ENCODE measurements at regions not wholly inside any gene's neighbourhood (a gene's known extent, or its start where the extent isn't known, plus 50 kb on each side); places are given as distances from the start of the nearest gene placed in this dataset.

DNA sequence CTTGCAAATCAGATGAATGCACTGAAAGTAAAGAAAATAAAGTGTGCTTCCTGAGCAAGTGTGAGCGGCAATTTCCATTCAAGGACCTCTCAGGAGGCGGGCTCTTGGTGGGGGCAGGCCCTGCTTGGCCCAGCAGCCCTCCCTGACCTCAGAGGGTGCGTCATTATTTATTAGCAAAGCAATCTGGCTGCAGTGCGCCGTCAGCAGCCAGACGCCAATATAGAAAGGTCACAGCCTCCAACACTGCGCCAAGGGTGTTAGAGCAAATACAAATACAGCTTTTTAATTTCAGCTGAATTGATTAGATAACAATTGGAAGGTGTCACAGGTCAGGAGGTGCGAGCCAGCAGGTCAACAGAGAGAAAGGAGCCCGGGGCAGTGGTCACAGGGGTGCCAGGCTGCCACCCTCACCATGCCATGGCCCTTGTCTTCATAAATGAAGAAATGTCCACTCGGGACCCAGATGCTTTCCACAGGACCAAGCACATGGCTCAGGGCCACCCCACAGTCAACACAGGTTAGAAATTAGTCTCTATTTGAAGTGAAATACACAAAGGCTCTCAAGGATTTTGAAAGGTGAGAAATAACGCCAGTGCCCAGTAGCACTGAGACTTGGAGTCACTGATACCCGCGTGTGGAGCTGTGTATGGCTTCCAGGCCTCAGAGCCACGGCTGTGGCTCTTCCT is 309.8 kb downstream of the IRX2 start:
- H3K9me3 ChIP-seq (ENCODE audit: control insufficient read depth, low read length), result no peaks in the 10 kb centered on the region

DNA sequence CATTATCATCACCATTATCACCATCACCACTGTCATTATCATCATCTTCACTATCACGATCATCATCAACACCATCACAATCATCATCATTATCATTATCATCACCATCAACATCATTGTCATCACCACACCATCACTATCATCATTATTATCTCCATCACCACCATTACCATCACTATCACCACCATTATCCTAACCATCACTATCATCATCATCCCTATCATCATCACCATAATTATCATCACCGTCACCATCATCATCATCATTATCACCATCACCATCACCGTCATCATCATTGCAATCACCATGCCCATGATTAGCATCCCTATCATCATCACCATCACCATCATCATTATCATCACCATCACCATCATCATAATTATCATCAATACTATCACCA is 311.9 kb downstream of the IRX2 start:
- H3K27me3 ChIP-seq (replicated peaks; ENCODE audit: control insufficient read depth, insufficient read depth, low read length), result peaks cover 3% of the 10 kb centered on the region
- H3K4me1 ChIP-seq (ENCODE audit: control insufficient read depth, insufficient read depth, low read length), result no peaks in the 10 kb centered on the region
- H3K9me3 ChIP-seq (ENCODE audit: control insufficient read depth, low read length), result no peaks in the 10 kb centered on the region
- DNase-seq (ENCODE audit: low read depth), result no peak
- no peak overlapping the region for H3K4me3 ChIP-seq (ENCODE audit: low read length)
- H3K36me3 ChIP-seq (ENCODE audit: control insufficient read depth, insufficient read depth, low read length, severe bottlenecking), result no peaks in the 10 kb centered on the region
- no peak overlapping the region for H3K9ac ChIP-seq (ENCODE audit: low read length)

More for the DNA sequence above, 309.8 kb downstream of the IRX2 start:
- Histone ChIP-seq H3K4me1 (ENCODE audit: control insufficient read depth, insufficient read depth, low read length) (no peaks in the 10 kb centered on the region), H3K9ac (ENCODE audit: low read length) (no peak overlapping the region), H3K27me3 (replicated peaks; ENCODE audit: control insufficient read depth, insufficient read depth, low read length) (peaks cover 3% of the 10 kb centered on the region), H3K36me3 (ENCODE audit: control insufficient read depth, insufficient read depth, low read length, severe bottlenecking) (no peaks in the 10 kb centered on the region), H3K4me3 (ENCODE audit: low read length) (no peak overlapping the region)
- no peak for DNase-seq (ENCODE audit: low read depth)

DNA sequence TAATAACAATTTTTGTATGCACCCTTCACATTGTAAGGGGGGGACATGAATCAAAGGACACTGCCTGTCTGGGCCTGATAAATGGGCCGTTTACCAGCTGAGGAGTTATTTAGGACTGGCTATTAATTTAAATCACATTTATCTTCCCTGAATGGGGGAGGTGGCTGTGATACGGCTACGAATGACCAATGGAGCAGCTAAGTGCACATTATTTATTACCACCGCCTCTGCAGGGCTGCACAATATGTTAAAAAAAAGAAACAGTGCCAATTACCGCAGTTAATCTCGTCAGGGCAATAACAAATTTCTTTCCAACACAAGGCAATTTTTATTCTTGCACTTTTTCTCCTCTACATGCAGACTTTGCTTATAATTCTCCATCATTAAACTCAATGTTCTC is 318.4 kb downstream of the IRX2 start:
- Histone ChIP-seq H3K4me1 (ENCODE audit: control insufficient read depth, insufficient read depth, low read length) (no peaks in the 10 kb centered on the region), H3K9ac (ENCODE audit: low read length) (no peak overlapping the region), H3K9me3 (ENCODE audit: control insufficient read depth, low read length) (peaks cover 3% of the 10 kb centered on the region), H3K4me3 (ENCODE audit: low read length) (no peak overlapping the region), H3K36me3 (ENCODE audit: control insufficient read depth, insufficient read depth, low read length, severe bottlenecking) (no peaks in the 10 kb centered on the region), H3K27me3 (replicated peaks; ENCODE audit: control insufficient read depth, insufficient read depth, low read length) (no peaks in the 10 kb centered on the region)
- no peak for DNase-seq (ENCODE audit: low read depth)

DNA sequence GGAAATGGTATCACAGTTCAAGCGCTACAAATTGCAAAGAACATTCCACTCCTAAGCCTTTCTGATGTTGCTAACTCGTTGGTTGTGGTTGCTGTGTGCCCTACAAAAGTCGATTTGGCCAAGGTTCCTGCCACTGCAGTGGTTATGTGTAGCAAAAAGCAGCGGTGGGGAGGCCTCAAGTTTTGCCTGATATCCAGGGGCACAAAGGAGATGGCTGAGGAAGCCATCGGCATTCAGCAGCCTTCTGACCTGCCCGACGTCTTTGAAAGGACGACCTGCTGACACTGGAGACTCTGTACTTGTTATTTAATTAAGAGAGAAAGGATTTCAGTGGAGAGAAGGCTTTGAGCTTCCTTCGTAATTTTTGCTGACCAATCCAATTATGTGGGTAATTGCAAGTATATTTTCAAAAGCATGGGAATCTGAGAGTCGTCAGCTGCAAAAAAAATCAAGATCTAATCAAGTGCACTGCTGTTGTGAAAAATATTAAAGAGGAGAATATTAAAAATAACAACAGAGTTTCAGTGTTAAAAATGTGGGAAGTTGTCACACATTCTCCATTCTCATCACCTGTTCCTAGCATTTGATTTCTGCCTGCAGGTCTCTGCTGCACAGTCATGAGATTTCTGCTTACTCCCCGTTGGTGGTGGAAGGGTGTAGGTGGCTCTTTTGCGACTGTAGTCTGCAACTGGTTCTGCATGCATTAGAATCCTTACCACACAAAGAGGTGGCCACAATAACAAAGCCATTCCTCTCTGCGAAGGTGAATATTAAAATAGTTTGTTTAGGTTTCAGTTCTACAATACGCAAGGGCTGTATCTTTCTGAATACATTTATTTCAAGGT is 319.2 kb downstream of the IRX2 start:
- Histone ChIP-seq H3K4me3 (ENCODE audit: low read length) (no peak overlapping the region), H3K4me1 (ENCODE audit: control insufficient read depth, insufficient read depth, low read length) (no peaks in the 10 kb centered on the region), H3K9me3 (ENCODE audit: control insufficient read depth, low read length) (peaks cover 3% of the 10 kb centered on the region), H3K36me3 (ENCODE audit: control insufficient read depth, insufficient read depth, low read length, severe bottlenecking) (no peaks in the 10 kb centered on the region), H3K9ac (ENCODE audit: low read length) (no peak overlapping the region), H3K27me3 (replicated peaks; ENCODE audit: control insufficient read depth, insufficient read depth, low read length) (no peaks in the 10 kb centered on the region)
- DNase-seq (ENCODE audit: low read depth), result no peak

DNA sequence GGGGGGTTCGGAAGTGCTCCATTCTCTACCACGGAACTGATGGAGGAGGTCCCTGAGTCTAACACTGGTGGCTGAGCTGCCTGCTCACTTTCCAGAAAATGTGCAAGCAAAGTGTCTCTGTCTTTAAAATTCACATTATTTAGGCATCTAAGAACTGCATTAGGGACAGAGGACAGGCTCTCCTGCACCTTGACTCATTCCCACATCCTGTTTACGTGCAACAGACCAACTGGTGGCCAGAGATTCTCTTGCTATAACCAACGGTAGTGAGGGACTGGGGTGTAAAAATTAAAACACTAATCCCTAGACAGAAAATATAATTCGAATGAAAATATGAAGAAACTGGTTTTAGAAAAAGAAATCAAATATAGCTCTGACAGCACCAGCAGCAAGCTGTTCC is 320.9 kb downstream of the IRX2 start:
- no peak for DNase-seq (ENCODE audit: low read depth)
- no peak overlapping the region for H3K9ac ChIP-seq (ENCODE audit: low read length)
- peaks cover 3% of the 10 kb centered on the region for H3K9me3 ChIP-seq (ENCODE audit: control insufficient read depth, low read length)
- H3K36me3 ChIP-seq (ENCODE audit: control insufficient read depth, insufficient read depth, low read length, severe bottlenecking), result no peaks in the 10 kb centered on the region
- no peak overlapping the region for H3K4me3 ChIP-seq (ENCODE audit: low read length)
- no peaks in the 10 kb centered on the region for H3K27me3 ChIP-seq (replicated peaks; ENCODE audit: control insufficient read depth, insufficient read depth, low read length)
- no peaks in the 10 kb centered on the region for H3K4me1 ChIP-seq (ENCODE audit: control insufficient read depth, insufficient read depth, low read length)

DNA sequence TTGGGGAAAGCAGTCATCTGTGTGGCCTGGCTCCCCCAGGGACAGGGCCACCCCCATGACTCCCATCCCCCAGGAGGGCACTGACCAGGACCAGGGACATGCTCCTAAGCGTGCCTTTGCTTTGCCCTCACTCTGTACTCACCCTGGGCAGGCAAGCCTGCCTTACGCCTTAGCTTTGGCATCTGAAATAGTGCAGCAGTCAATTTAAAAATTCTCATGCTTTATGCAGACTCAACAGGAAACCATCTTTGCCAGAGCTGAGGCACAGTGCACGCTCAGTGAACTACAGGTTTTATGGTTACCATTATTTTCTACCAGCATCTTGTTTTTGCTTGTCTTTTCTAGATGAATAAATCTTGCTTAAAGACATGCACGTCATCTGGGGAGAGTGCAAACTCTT is 323.5 kb downstream of the IRX2 start:
- Histone ChIP-seq H3K9me3 (ENCODE audit: control insufficient read depth, low read length) (peaks cover 17% of the 10 kb centered on the region), H3K4me3 (ENCODE audit: low read length) (no peak overlapping the region), H3K36me3 (ENCODE audit: control insufficient read depth, insufficient read depth, low read length, severe bottlenecking) (no peaks in the 10 kb centered on the region), H3K4me1 (ENCODE audit: control insufficient read depth, insufficient read depth, low read length) (no peaks in the 10 kb centered on the region), H3K27me3 (replicated peaks; ENCODE audit: control insufficient read depth, insufficient read depth, low read length) (no peaks in the 10 kb centered on the region), H3K9ac (ENCODE audit: low read length) (no peak overlapping the region)
- no peak for DNase-seq (ENCODE audit: low read depth)

DNA sequence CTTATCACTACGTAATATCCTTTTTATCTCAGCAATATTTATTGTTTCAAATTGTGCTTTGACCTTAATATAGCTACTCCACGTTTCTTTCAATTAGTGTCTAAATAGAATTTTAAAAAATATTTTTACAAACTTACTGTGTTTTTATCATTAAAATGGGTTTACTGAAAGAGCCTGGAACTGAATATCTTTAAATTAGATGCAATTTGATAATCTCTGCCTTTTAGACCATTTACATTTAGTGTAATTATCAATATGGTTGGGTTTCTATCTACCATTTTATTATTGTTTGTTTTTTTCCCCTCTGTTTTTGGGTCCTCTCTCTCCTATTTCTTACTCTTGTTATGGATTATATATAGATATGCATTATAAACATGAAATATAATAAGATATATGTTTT is 327.8 kb downstream of the IRX2 start:
- Histone ChIP-seq H3K36me3 (ENCODE audit: control insufficient read depth, insufficient read depth, low read length, severe bottlenecking) (no peaks in the 10 kb centered on the region), H3K4me3 (ENCODE audit: low read length) (no peak overlapping the region), H3K9ac (ENCODE audit: low read length) (no peak overlapping the region), H3K27me3 (replicated peaks; ENCODE audit: control insufficient read depth, insufficient read depth, low read length) (no peaks in the 10 kb centered on the region), H3K9me3 (ENCODE audit: control insufficient read depth, low read length) (peaks cover 26% of the 10 kb centered on the region), H3K4me1 (ENCODE audit: control insufficient read depth, insufficient read depth, low read length) (no peaks in the 10 kb centered on the region)
- DNase-seq (ENCODE audit: low read depth), result no peak

DNA sequence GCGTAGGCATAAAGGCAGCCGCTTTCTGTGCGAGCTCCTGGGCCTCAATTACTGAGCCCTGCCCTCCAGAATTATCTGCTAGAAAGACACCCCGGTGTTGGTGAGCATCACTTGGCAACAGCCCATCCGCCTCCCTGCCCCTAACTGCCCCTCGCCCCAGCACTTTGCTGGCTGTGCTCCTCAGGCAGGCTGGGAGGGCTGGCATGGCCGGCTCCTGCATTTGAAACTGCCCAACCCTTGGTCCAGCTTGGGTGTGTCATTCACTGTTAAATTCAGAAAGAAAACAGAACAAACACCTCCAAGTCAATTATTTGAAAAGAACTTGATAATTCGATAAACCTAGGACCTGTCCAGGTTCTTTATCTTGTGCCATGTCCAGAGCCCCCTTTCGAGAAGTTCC is 334.2 kb downstream of the IRX2 start:
- Histone ChIP-seq H3K4me1 (ENCODE audit: control insufficient read depth, insufficient read depth, low read length) (no peaks in the 10 kb centered on the region), H3K9ac (ENCODE audit: low read length) (no peak overlapping the region), H3K9me3 (ENCODE audit: control insufficient read depth, low read length) (peaks cover 10% of the 10 kb centered on the region), H3K4me3 (ENCODE audit: low read length) (no peak overlapping the region), H3K27me3 (replicated peaks; ENCODE audit: control insufficient read depth, insufficient read depth, low read length) (no peaks in the 10 kb centered on the region), H3K36me3 (ENCODE audit: control insufficient read depth, insufficient read depth, low read length, severe bottlenecking) (no peaks in the 10 kb centered on the region)
- no peak for DNase-seq (ENCODE audit: low read depth)

DNA sequence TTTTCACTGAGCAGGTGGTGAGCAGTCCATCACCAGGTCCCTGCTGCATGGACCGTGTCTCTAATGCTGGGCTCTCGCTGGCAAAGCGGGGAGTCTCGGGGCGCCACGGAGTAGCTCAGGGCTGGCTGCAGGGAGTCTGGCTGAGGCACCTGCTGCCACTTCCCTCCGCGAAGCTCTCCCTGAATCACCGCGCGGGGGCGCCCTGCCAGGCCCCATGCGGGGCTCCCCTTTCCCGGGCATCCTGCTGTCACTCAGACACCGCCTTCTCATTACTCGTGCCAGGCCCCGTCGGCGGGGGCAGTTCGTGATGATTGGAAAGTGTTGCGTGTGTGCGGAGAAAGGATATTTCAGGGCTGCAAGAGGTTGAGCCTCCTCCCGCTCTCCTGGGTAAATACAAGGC is 335.8 kb downstream of the IRX2 start:
- H3K9ac ChIP-seq (ENCODE audit: low read length), result no peak overlapping the region
- no peak overlapping the region for H3K4me3 ChIP-seq (ENCODE audit: low read length)
- H3K36me3 ChIP-seq (ENCODE audit: control insufficient read depth, insufficient read depth, low read length, severe bottlenecking), result no peaks in the 10 kb centered on the region
- no peaks in the 10 kb centered on the region for H3K27me3 ChIP-seq (replicated peaks; ENCODE audit: control insufficient read depth, insufficient read depth, low read length)
- H3K9me3 ChIP-seq (ENCODE audit: control insufficient read depth, low read length), result no peaks in the 10 kb centered on the region
- H3K4me1 ChIP-seq (ENCODE audit: control insufficient read depth, insufficient read depth, low read length), result no peaks in the 10 kb centered on the region
- DNase-seq (ENCODE audit: low read depth), result no peak

DNA sequence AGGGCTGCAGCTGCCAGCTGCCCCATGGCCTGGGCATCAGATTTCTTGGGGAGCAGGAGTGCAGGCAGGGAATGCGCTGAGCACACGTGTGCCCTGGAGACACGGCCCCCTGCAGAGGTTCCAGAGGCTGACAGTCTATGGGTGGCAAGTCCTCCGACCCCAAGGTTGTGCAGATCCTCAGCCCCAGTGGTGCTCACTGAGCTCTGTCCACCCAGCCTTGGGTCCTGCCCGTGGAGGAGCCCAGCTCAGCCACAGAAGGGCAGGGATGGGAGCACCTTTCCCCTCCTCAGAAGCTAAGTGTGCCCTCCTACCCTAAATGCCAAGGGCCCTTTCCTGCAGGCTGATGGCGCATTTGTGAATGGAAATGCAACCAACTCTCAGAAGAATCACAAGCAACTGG is 341.0 kb downstream of the IRX2 start:
- DNase-seq (ENCODE audit: low read depth), result no peak
- Histone ChIP-seq H3K9ac (ENCODE audit: low read length) (no peak overlapping the region), H3K4me1 (ENCODE audit: control insufficient read depth, insufficient read depth, low read length) (no peaks in the 10 kb centered on the region), H3K36me3 (ENCODE audit: control insufficient read depth, insufficient read depth, low read length, severe bottlenecking) (no peaks in the 10 kb centered on the region), H3K9me3 (ENCODE audit: control insufficient read depth, low read length) (no peaks in the 10 kb centered on the region), H3K4me3 (ENCODE audit: low read length) (no peak overlapping the region), H3K27me3 (replicated peaks; ENCODE audit: control insufficient read depth, insufficient read depth, low read length) (peaks cover 4% of the 10 kb centered on the region)

DNA sequence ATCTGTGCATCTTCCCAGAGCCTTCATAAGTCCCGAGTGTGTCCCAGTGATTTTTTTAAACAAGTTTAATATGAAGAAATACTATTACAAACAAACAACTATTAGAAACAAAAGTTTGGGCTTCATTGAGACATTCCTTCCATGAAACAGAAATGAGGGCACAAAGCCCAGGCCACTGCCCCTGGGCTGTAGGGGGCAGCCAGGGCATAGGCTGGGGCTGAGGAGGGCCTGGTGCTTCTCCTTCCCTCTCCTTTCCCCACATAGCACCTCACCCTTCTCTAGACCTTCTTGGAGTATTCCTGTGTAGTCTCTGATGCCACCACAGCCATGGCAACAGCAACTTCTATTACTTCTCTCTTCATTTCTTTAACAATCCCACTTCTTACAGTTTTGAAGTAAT is 348.2 kb downstream of the IRX2 start:
- Histone ChIP-seq H3K9me3 (ENCODE audit: control insufficient read depth, low read length) (no peaks in the 10 kb centered on the region), H3K27me3 (replicated peaks; ENCODE audit: control insufficient read depth, insufficient read depth, low read length) (peaks cover 4% of the 10 kb centered on the region), H3K4me1 (ENCODE audit: control insufficient read depth, insufficient read depth, low read length) (no peaks in the 10 kb centered on the region), H3K36me3 (ENCODE audit: control insufficient read depth, insufficient read depth, low read length, severe bottlenecking) (no peaks in the 10 kb centered on the region), H3K9ac (ENCODE audit: low read length) (no peak overlapping the region), H3K4me3 (ENCODE audit: low read length) (no peak overlapping the region)
- DNase-seq (ENCODE audit: low read depth), result no peak

Data from adipocyte (in vitro differentiated cells).